SJCRH30 (cell line): ENCODE measurements at regions not wholly inside any gene's neighbourhood (a gene's known extent, or its start where the extent isn't known, plus 50 kb on each side); places are given as distances from the start of the nearest gene placed in this dataset.
"Not testable (repeated sequence)": the region's sequence is repeated elsewhere in the genome, so short reads cannot be mapped to it uniquely, and the experiment has no call there.

Experiments
- DNase-seq, 2 experiments: peaks; one replicate each; pipeline ENCODE4 v3.0.0-alpha.2; 2015 to 2020
- H3K27ac ChIP-seq: fragments of 250-450 bp; sonication (Bioruptor Pico); 2 replicates; pipeline ENCODE4 v1.5.1; 2020; ENCODE audit warnings: mild to moderate bottlenecking, moderate library complexity
- H3K27me3 ChIP-seq: fragments of 250-450 bp; sonication (Bioruptor Pico); 2 replicates; pipeline ENCODE4 v1.5.1; 2020; ENCODE audit warnings: mild to moderate bottlenecking, moderate library complexity
- H3K36me3 ChIP-seq: fragments of 250-450 bp; sonication (Bioruptor Pico); 2 replicates; pipeline ENCODE4 v1.5.1; 2020; ENCODE audit warnings: mild to moderate bottlenecking, moderate library complexity
- H3K4me1 ChIP-seq: fragments of 250-450 bp; sonication (Bioruptor Pico); 2 replicates; pipeline ENCODE4 v1.5.1; 2020; ENCODE audit warnings: mild to moderate bottlenecking, moderate library complexity
- H3K4me3 ChIP-seq: fragments of 250-450 bp; sonication (Bioruptor Pico); 2 replicates; pipeline ENCODE4 v1.5.1; 2020; ENCODE audit warnings: mild to moderate bottlenecking, moderate library complexity
- H3K9me3 ChIP-seq: fragments of 250-450 bp; sonication (Bioruptor Pico); replicated peaks from 2 replicates; pipeline ENCODE4 v1.5.1; 2020; ENCODE audit warnings: mild to moderate bottlenecking, moderate library complexity

GRCh38 chr14:71560751-71561150 lies 371.5 kb upstream of the RGS6 start:
- no peak overlapping the region for H3K4me3 ChIP-seq
- H3K9me3 ChIP-seq = no peaks in the 10 kb centered on the region
- H3K36me3 ChIP-seq = no peaks in the 10 kb centered on the region
- no peaks in the 10 kb centered on the region for H3K4me1 ChIP-seq
- H3K27me3 ChIP-seq = no peaks in the 10 kb centered on the region
- DNase-seq = no peak
- H3K27ac ChIP-seq = no peak overlapping the region

GRCh38 chr14:71563492-71564153 lies 368.6 kb upstream of the RGS6 start:
- H3K27ac ChIP-seq = no peak overlapping the region

GRCh38 chr14:71566276-71566675 lies 366.0 kb upstream of the RGS6 start:
- Histone ChIP-seq H3K36me3 (no peaks in the 10 kb centered on the region), H3K4me1 (no peaks in the 10 kb centered on the region), H3K27me3 (no peaks in the 10 kb centered on the region), H3K9me3 (no peaks in the 10 kb centered on the region), H3K27ac (no peak overlapping the region), H3K4me3 (no peak overlapping the region)
- DNase-seq = no peak

More at GRCh38 chr14:71563492-71564153, 368.6 kb upstream of the RGS6 start:
- Histone ChIP-seq H3K36me3 (no peaks in the 10 kb centered on the region), H3K4me3 (no peak overlapping the region), H3K27me3 (no peaks in the 10 kb centered on the region), H3K9me3 (no peaks in the 10 kb centered on the region), H3K4me1 (no peaks in the 10 kb centered on the region)
- no peak for DNase-seq

DNA sequence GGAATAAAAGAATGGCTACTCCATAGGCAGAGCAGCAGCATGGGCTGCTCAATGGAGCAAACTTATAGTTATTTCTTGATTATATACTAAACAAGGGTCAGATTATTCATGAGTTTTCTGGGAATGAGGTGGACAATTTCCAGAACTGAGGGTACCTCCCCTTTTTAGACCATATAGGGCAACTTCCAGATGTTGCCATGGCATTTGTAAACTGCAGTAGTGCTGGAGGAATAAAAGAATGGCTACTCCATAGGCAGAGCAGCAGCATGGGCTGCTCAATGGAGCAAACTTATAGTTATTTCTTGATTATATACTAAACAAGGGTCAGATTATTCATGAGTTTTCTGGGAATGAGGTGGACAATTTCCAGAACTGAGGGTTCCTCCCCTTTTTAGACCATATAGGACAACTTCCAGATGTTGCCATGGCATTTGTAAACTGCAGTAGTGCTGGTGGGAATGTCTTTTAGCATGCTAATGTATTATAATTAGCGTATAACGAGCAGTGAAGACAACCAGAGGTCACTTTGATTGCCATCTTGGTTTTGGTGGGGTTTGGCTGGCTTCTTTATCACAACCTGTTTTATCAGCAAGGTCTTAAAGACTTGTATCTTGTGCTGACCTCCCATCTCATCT lies 364.6 kb upstream of the RGS6 start:
- H3K4me3 ChIP-seq, H3K9me3 ChIP-seq, H3K4me1 ChIP-seq, DNase-seq, H3K27ac ChIP-seq, H3K27me3 ChIP-seq, H3K36me3 ChIP-seq: not testable (repeated sequence)

DNA sequence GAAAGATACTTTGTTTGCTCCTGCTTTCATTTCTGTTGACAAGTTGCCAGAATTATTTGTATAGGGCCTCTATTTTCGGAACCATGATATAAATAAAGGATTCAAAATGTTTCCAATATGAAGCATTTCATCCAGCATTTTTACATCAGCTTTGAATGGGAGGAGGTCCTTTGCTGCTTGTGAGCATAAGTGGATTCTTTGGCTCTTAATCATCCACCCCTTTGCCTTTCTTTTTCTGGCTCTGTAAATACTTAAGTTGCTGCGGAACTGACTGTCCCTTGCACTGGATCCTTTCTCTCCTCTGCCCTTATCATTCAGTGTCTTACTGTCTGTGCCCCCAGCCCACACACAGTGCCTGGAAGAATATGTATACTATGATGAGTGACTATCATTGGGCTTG lies 357.3 kb upstream of the RGS6 start:
- no peaks in the 10 kb centered on the region for H3K36me3 ChIP-seq
- H3K27me3 ChIP-seq = no peaks in the 10 kb centered on the region
- no peak for DNase-seq
- H3K4me1 ChIP-seq = no peaks in the 10 kb centered on the region; the same call in 1 of the 2 replicates
- no peak overlapping the region for H3K27ac ChIP-seq
- no peak overlapping the region for H3K4me3 ChIP-seq
- no peaks in the 10 kb centered on the region for H3K9me3 ChIP-seq

- no peak for DNase-seq
- no peaks in the 10 kb centered on the region; the same call in 1 of the 2 replicates for H3K4me1 ChIP-seq
- no peaks in the 10 kb centered on the region for H3K27me3 ChIP-seq
- no peaks in the 10 kb centered on the region for H3K9me3 ChIP-seq
- no peak overlapping the region for H3K4me3 ChIP-seq
- no peak overlapping the region for H3K27ac ChIP-seq
- no peaks in the 10 kb centered on the region for H3K36me3 ChIP-seq
Measured at GRCh38 chr14:71576472-71576871, 355.8 kb upstream of the RGS6 start.

GRCh38 chr14:71579331-71579730 lies 352.9 kb upstream of the RGS6 start:
- DNase-seq = no peak
- H3K27me3 ChIP-seq = no peaks in the 10 kb centered on the region
- no peaks in the 10 kb centered on the region for H3K36me3 ChIP-seq
- no peaks in the 10 kb centered on the region for H3K9me3 ChIP-seq
- no peak overlapping the region for H3K4me3 ChIP-seq
- H3K4me1 ChIP-seq = peaks cover 15% of the 10 kb centered on the region
- H3K27ac ChIP-seq = no peak overlapping the region

GRCh38 chr14:71582705-71583104 lies 349.5 kb upstream of the RGS6 start:
- peak overlapping the region; percentile 29; the same call in 1 of the 2 replicates for H3K27ac ChIP-seq
- no peaks in the 10 kb centered on the region for H3K36me3 ChIP-seq
- no peaks in the 10 kb centered on the region for H3K27me3 ChIP-seq
- no peak overlapping the region for H3K4me3 ChIP-seq
- no peaks in the 10 kb centered on the region for H3K9me3 ChIP-seq
- DNase-seq = peak in 1 of 2 experiments; percentile 6
- H3K4me1 ChIP-seq = peaks cover 15% of the 10 kb centered on the region

DNA sequence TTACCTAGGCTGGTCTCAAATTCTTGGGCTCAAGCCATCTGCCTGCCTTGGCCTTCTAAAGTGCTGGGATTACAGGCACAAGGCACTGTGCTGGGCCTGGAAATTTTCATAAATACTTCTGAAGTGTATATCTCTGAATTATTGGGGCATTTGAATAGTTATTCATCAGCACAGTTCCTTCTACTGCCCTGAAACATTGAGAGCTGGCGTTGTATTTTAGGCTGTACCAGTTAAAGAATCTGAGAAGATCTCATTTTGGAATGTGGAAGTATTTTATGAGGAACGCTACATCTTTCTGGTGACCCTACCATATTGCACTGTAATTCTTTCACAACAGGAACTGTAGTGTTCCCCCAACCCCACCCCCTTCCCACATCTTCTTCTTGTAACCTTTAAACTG lies 349.0 kb upstream of the RGS6 start:
- DNase-seq = no peak
- Histone ChIP-seq H3K9me3 (no peaks in the 10 kb centered on the region), H3K4me3 (no peak overlapping the region), H3K27ac (peak overlapping the region; percentile 29; the same call in 1 of the 2 replicates), H3K4me1 (peaks cover 15% of the 10 kb centered on the region), H3K27me3 (no peaks in the 10 kb centered on the region), H3K36me3 (no peaks in the 10 kb centered on the region)

DNA sequence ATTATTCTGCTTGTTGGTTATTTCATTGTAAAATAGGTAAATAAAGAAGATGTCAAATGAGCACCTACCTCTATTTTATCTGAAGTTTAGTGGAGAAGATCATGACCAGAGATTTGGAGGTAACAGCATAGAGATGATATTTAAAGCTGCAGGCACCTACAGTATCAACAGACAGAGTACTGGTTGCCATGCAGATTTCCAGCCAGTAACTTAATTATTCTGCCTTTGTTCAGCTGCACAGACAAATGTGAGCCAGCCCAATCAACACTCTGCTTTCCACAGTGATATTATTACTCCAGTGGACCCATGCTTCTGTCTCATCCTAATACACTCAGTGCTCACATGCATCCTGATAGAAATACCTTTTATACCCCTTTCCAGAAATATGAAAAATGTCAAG lies 348.5 kb upstream of the RGS6 start:
- Histone ChIP-seq H3K4me1 (peaks cover 15% of the 10 kb centered on the region), H3K27ac (no peak overlapping the region)

GRCh38 chr14:71585361-71585760 lies 346.9 kb upstream of the RGS6 start:
- Histone ChIP-seq H3K4me3 (no peak overlapping the region), H3K36me3 (no peaks in the 10 kb centered on the region), H3K27ac (no peak overlapping the region), H3K4me1 (peaks cover 15% of the 10 kb centered on the region), H3K9me3 (no peaks in the 10 kb centered on the region), H3K27me3 (no peaks in the 10 kb centered on the region)
- DNase-seq = no peak

More for the DNA sequence above, 348.5 kb upstream of the RGS6 start:
- no peaks in the 10 kb centered on the region for H3K36me3 ChIP-seq
- H3K9me3 ChIP-seq = no peaks in the 10 kb centered on the region
- H3K27me3 ChIP-seq = no peaks in the 10 kb centered on the region
- H3K4me3 ChIP-seq = no peak overlapping the region
- no peak for DNase-seq

DNA sequence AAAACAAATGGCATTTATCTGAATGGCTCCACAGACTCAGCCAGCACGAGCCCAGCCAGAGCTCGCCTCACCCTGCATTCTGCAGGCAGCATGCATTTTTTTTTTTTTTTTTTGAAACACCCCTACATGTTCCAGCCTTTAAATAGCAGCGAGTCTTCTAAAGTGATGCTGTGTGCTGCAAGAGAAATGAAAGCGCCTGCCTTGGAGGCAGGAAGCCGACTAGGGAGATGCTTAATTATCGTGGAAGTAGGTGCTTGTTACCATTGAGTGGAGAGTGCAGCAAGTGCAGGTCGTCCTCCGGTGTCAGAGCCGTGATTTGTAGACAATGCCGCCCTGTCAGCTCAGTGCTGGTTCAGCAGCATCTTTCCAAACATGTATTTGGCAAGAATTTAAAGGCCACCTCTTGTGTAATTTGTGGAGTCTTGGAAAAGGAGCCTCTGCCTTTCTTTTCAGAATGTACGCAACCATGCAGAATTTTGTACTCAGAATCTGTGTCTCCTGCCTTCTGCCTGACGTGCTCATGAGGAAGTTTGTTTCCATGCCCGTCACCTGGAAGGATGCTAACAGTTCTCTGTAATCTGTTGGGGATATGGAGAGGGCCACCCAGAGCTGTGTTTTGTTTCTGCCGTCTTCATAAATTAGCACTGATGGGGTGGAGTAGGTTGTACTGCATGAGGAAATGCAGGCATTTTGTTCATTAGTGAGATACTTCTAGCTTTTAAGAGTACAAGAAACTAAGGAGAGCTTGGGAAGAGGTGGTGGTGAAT lies 345.9 kb upstream of the RGS6 start:
- no peaks in the 10 kb centered on the region for H3K27me3 ChIP-seq
- H3K36me3 ChIP-seq = no peaks in the 10 kb centered on the region
- no peak overlapping the region for H3K4me3 ChIP-seq
- no peak for DNase-seq
- H3K4me1 ChIP-seq = peaks cover 15% of the 10 kb centered on the region
- H3K27ac ChIP-seq = no peak overlapping the region
- no peaks in the 10 kb centered on the region for H3K9me3 ChIP-seq

GRCh38 chr14:71588028-71588427 lies 344.2 kb upstream of the RGS6 start:
- Histone ChIP-seq H3K9me3 (no peaks in the 10 kb centered on the region), H3K27ac (no peak overlapping the region), H3K4me1 (peaks cover 20% of the 10 kb centered on the region), H3K36me3 (no peaks in the 10 kb centered on the region), H3K4me3 (no peak overlapping the region), H3K27me3 (no peaks in the 10 kb centered on the region)
- no peak for DNase-seq

DNA sequence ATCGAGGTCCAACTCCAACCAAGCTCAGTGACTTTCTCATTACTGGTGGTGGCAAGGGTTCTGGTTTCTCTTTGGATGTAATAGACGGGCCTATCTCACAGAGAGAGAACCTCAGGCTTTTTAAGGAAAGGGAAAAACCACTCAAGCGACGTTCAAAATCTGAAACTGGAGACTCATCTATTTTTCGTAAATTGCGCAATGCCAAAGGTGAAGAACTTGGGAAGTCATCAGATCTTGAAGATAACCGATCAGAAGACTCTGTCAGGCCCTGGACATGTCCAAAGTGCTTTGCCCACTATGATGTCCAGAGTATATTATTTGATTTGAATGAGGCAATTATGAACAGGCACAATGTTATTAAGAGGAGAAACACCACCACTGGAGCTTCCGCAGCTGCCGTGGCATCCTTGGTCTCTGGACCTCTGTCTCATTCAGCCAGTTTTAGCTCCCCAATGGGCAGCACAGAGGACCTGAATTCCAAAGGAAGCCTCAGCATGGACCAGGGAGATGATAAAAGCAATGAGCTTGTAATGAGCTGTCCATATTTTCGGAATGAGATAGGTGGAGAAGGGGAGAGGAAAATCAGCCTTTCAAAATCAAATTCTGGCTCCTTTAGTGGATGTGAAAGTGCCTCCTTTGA lies 343.5 kb upstream of the RGS6 start:
- peaks cover 15% of the 10 kb centered on the region for H3K4me1 ChIP-seq
- no peak overlapping the region for H3K4me3 ChIP-seq
- no peaks in the 10 kb centered on the region for H3K27me3 ChIP-seq
- H3K27ac ChIP-seq = no peak overlapping the region
- H3K9me3 ChIP-seq = no peaks in the 10 kb centered on the region
- DNase-seq = no peak
- H3K36me3 ChIP-seq = no peaks in the 10 kb centered on the region

- no peaks in the 10 kb centered on the region for H3K27me3 ChIP-seq
- H3K36me3 ChIP-seq = no peaks in the 10 kb centered on the region
- H3K4me3 ChIP-seq = no peak overlapping the region
- peaks cover 14% of the 10 kb centered on the region for H3K4me1 ChIP-seq
- H3K9me3 ChIP-seq = no peaks in the 10 kb centered on the region
- no peak overlapping the region for H3K27ac ChIP-seq
- no peak for DNase-seq
Measured at GRCh38 chr14:71589609-71590008, 342.6 kb upstream of the RGS6 start.
